SW 1271 (cell line): ENCODE measurements at regions not wholly inside any gene's neighbourhood (a gene's known extent, or its start where the extent isn't known, plus 50 kb on each side); places are given as distances from the start of the nearest gene placed in this dataset.

Source experiments
- DNase-seq, 2 experiments: peaks; one replicate each; lab custom pipeline; 2025; lab: John Stamatoyannopoulos, UW

DNA sequence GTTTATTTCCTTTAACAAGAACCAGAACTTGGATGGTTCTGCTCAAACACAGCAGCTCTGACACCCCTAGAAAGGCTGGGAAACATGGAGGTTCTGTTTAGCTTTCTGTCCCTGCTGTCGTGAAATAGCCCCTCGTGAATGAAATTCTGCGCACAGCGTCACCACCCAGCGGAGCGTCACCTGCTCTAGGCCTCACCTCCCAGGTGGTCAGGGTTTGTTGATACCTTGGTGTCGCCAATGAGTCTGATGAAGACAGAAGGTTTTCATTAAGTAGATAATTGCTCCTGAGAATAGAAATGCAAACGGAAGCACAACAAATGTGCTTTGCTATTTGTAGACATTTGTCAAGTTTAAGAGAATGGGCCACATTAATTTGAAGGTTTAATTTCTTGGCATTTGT is 135.1 kb downstream of the EDN3 start:
- no peak for DNase-seq

DNA sequence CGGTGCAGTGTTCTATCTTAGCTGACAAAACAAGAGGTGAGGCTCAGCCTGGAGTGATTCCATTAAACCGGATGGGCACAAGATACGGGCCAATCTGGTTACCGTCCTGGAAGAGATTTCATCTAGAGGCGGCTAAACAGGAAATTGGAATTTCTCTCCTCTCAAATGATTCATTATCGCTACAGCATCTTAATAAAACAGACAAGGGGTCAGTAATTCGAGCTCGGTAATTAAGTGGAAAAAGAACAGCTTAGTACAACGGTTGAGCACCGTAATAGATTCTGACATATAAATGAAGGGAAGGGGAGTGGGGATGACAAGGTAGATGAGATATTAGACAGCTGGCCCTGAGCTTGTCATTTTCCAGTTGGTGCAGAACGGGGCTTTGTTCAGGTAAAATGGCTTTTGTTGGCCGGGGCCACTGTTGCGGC is 137.2 kb downstream of the EDN3 start:
- DNase-seq, result no peak

GRCh38 chr20:59438201-59438600 is 137.8 kb downstream of the EDN3 start:
- no peak for DNase-seq

GRCh38 chr20:59439243-59439642 is 138.8 kb downstream of the EDN3 start:
- no peak for DNase-seq

DNA sequence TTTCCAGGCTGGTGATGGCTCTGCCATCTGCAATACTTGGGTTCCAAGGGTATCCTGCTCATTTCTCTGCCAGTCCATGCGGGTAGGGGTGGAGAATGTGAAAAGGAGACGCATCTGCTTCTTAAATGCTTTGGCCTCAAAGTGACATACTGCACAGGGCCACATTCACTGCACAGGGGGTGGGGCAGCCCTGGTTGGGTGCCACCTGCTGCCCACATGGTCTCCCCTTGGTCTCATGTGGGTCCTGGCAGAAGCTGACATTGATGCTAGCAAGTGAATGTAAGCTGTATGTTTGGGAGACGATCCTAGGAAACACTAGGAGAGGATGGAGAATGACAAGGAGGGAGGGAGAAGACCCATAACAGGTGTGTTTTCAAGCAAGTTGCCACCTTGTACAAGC is 140.9 kb downstream of the EDN3 start:
- no peak for DNase-seq

GRCh38 chr20:59441860-59442810 is 141.7 kb downstream of the EDN3 start:
- DNase-seq, result no peak

DNA sequence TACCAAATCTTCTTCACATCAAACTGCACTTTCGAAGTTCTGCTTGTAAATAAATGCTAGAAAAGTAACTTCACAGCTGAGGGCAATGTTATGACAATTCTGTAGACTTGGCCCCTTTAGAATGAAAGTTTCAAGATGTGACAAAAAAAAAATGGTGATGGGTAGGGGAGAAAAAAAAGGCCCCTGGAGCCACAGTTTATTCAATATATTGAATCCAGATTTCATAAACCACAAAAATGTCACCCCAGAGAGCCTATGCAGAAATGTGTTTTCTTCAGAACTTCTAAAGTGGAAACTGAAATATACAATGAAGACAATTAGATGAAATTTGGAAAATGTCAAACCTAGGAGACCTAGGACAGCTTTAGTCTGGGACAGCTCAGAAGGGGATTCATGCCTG is 143.1 kb downstream of the EDN3 start:
- DNase-seq, result no peak

- no peak for DNase-seq
Measured at GRCh38 chr20:59446376-59446775, 146.0 kb downstream of the EDN3 start.

DNA sequence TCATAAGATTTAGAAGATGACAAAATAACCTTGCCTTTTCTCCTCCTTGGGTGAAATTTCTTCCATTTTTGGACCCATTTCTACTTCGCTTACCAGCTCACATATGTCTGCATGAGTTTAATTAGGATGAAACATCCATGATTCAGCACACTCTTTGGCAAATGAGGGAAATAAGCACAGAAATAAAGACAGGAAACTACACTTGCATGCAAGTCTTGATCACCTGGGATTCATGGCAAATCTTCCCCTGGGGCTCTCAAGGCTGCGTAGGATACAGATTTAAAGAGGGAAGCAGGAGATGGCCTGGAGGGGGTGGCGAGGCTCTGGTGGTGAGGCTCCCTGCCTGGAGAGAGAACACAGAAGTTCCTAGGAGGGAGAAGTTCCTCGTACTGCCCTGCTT is 147.8 kb downstream of the EDN3 start:
- no peak for DNase-seq

DNA sequence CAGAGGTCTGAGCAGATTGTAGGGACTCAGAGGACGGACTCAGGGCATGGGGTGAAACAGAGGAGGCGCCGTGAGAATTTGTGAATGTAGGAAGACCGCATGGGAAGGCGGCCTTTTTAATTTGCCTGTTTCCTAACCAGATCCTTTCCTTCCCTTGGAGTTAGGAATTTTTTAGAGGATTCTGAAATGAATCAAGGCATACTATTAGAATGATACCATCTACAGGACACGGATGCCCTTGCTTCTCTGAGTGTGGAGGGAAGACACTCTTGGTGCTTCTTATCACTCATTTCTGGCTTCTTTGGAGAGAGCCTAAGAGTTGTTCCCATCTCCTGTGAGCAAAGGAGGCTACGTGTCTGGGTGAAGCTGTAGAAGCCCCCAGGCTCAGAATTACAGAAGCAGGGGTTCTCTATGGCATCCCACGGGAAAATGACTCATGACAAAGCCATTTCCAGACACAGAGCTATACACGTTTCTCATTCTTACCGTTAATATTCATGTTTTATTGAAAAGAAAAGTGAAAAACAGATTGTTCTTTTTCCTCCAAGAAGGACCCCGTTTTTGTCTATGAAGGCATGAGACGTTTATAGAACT is 148.5 kb downstream of the EDN3 start:
- DNase-seq, result no peak

DNA sequence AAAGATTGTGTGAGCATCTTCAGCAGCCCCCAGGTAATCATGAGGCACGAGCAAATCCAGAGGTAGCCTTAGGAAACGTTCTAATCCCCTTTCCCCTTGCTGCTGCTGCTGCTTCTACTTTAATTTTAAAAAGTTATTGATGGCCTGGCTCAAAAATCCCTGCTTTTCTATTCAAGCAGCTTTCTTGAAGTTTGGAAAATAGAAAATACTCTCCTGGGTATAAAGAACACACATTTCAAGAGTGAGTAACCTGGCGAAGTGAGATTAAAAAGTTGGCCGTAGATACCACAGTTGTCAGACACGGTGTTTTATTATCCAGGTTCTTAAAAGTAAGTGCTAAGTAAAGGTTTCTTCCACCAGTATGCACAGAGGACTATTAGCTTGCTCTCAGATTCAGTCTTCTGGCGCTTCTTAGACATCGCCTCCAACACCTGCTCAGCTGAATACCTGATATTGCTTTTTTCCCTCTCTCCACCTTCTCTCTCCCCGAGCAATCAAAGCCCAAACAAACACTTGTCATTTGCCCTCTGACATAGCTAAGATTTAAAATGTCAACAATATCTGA is 150.7 kb downstream of the EDN3 start:
- DNase-seq, result no peak

DNA sequence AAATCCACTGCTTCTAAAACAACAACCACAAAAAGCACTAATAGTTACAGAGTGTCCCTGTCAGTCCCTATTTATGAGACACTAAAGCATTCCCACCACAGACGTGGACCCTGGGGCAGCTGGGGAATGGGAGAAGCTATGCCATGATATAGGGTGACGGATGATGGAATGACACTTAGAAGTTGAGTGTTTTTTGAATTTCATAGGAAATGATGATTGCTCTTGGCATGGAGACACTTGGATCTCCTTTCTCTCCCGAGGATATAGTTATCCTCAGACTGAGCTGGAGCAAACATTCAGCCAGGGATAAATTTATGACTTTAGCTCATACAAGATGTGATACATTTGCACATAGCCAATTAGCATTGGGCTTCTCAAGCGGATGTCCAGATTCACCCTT is 151.2 kb downstream of the EDN3 start:
- no peak for DNase-seq

GRCh38 chr20:59452856-59453255 is 151.5 kb upstream of the PHACTR3 start:
- DNase-seq, result no peak

DNA sequence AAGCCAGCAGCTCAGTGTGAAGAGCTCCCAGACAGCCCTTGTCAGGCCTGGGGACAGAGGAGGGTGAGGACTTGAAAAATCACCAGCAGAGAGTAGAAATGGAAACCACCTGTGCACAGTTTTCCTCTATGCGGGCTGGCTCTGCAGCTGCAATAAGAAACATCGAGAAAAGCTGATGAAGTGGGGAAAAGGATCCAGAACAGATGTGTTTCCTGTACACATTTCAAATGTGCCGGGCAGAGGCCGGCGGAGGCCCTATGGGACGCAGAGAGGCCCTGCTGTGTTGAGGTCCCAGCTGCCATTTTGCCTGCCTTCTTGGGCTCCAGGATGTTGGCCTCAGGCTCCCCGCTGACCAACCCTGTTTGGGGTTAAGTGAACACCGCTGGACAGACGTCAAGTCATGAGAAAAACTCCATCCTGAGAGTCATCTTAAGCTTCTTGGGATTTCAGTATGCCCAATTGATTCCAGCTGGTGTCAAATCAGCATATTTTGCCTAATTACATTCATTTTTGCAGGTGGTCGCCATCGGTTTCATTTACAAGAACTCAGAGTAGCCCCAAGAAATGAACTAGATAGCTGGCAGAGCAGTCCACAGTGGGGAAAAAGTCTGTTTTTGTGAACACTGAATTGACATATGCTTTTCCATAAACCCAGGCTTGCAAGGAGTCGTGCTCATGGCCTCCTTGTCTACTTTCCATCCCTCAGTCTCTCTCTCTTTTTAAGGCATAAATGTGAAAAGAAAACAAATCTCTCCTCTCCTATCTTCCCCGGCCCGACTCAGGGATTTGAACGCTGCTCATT is 150.4 kb upstream of the PHACTR3 start:
- no peak for DNase-seq

GRCh38 chr20:59455402-59456341 is 148.7 kb upstream of the PHACTR3 start:
- DNase-seq, result peak in 1 of 2 experiments; percentile 42

DNA sequence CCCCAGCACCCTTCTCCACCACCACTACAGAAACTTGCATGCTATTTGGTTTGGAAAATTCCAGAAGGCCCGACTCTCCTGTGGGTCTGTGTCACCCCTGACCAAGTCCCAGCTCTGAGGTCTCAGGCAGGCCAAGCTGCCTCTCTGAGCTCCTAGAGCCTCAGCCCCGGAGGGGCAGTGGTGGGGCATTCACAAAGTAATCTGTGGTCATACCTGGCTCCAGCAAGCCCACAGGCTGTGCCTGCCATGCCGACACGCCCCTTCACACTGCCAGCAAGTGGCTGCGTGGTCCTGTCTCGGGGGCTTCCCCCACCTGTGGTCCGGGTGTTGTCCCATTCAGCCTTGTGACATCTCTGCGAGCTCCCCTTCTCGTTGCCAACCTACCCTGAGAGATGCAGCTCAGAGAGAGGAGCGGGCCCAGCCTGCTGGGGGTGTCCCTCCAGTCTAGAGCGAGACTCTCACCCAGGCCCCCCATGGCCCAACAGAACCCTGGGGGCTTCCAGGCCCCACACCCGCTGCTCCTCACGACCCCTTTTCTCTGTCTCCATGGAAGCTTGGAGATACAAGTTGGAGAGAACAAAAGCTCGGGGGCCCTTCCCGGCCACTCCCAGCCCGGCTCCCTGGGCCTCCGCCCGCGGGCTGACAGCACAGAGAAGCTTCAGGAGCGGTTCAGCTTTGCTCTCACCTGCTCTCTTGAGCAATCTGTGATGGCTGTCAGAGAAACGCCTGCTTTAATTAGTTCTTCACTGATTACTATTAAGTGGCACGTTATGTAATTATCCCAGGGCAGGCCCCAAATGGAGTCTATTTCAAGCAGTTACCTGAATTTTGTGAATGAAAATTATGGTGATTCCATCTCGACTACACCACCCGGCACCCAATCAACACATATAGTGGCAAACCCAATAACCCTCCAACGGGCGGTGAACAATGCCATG is 147.7 kb upstream of the PHACTR3 start:
- DNase-seq, result no peak

GRCh38 chr20:59458645-59459044 is 145.7 kb upstream of the PHACTR3 start:
- DNase-seq, result no peak

- DNase-seq, result no peak
Measured at GRCh38 chr20:59459586-59459985, 144.8 kb upstream of the PHACTR3 start.

DNA sequence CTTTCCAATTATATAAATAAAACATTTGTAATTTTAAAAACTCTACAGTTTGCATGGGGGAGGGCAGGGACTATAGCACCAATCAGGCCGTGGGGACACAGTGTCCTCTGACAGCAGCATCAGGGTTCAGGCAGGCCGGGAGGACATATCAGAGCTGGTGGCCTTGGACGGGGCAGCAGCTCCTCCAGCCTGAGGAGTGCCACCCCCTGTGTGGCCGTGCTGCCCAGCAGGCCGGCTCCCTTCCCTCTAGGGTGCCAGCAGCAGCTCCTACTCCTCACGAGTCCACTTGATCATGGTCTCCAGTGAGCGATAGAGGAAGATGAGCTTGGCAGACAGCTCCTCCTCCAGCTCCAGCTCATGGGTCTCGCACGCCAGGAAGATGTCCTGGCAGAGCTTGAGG is 144.0 kb upstream of the PHACTR3 start:
- no peak for DNase-seq

DNA sequence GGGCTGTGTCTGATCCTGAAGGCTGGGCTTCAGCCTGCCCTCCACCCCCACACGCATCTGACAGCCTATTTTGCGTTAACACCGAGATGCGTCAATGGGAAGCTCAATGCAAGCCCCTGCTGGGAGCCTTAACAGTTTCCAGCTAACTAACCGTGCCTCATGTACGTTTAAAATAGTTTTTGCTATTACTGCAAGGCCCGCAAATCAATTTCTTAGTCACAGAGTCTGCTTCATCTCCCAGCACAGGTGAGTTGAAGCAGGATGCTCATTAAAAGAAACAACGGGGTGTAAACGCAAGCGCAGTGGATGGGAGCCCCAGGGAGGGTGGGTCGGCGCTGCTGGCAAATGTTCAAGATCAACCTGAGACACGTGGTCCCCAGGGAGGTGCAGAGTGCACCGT is 142.8 kb upstream of the PHACTR3 start:
- no peak for DNase-seq
